C4-2B (cell line): ENCODE measurements at regions not wholly inside any gene's neighbourhood (a gene's known extent, or its start where the extent isn't known, plus 50 kb on each side); places are given as distances from the start of the nearest gene placed in this dataset.

ENCODE experiments used
- H3K27ac ChIP-seq: fragments of 450-650 bp; 2 replicates; pipeline ENCODE4 v1.5.1; 2017
- CTCF ChIP-seq: fragments of 450-650 bp; conservative IDR thresholded peaks from 2 replicates; pipeline ENCODE4 v1.5.1; 2017; ENCODE audit warnings: mild to moderate bottlenecking
- ZFX ChIP-seq: fragments of 450-650 bp; IDR thresholded peaks from 2 replicates; pipeline ENCODE4 v1.6.1; 2017

- H3K27ac ChIP-seq, result peak overlapping the region; percentile 88
- no peak for TF ChIP-seq ZFX
- TF ChIP-seq CTCF, result no peak
Measured at GRCh38 chr2:45274250-45274926, 265.1 kb upstream of the SIX2 start.

- H3K27ac ChIP-seq, result peak overlapping the region; percentile 88
- no peak for TF ChIP-seq ZFX
- no peak for TF ChIP-seq CTCF
Measured at GRCh38 chr2:45273412-45274249, 264.4 kb upstream of the SIX2 start.

- H3K27ac ChIP-seq, result peak overlapping the region; percentile 69
- TF ChIP-seq CTCF (no peak), ZFX (no peak)
Measured at GRCh38 chr2:45272549-45273265, 263.5 kb upstream of the SIX2 start.

- peak overlapping the region; percentile 31; the same call in 1 of the 2 replicates for H3K27ac ChIP-seq
Measured at GRCh38 chr2:45269149-45269793, 260.0 kb upstream of the SIX2 start.

GRCh38 chr2:45268631-45269030, 259.4 kb upstream of the SIX2 start:
- no peak overlapping the region for H3K27ac ChIP-seq
- TF ChIP-seq ZFX (no peak), CTCF (no peak)

More at GRCh38 chr2:45269149-45269793, 260.0 kb upstream of the SIX2 start:
- no peak for TF ChIP-seq CTCF
- TF ChIP-seq ZFX, result no peak

- no peak for TF ChIP-seq ZFX
- TF ChIP-seq CTCF, result no peak
- H3K27ac ChIP-seq, result no peak overlapping the region
Measured at GRCh38 chr2:45267062-45267792, 258.0 kb upstream of the SIX2 start.
